Spleen (tissue), 7 donors: ENCODE measurements at regions not wholly inside any gene's neighbourhood (a gene's known extent, or its start where the extent isn't known, plus 50 kb on each side); places are given as distances from the start of the nearest gene placed in this dataset.

Experiments
- CTCF ChIP-seq, 11 experiments: fragments of 200-600 bp in 7 of 11; fragments of 450-650 bp in 4 of 11; sonication (generic) in 4 of 11; IDR thresholded peaks in 8 of 11; conservative IDR thresholded peaks in 3 of 11; 1 replicate in 7 of 11; 2 replicates in 4 of 11; pipeline versions ENCODE4 v1.4.0 to v1.8.0; 2016 to 2021; ENCODE audit warnings: antibody characterized with exemption in 11 of 11, inconsistent platforms in 4 of 11, mild to moderate bottlenecking in 1 of 11
- POLR2A ChIP-seq, 3 donors: fragments of 450-650 bp; IDR thresholded peaks; one replicate each; pipeline ENCODE4 v1.5.1; 2017; ENCODE audit warnings: antibody characterized with exemption in 3 of 3, mild to moderate bottlenecking in 1 of 3
- POLR2AphosphoS5 ChIP-seq, 3 donors: sonication (generic); formaldehyde crosslinking; IDR thresholded peaks; one replicate each; pipeline ENCODE4 v1.5.1; 2017; ENCODE audit warnings: antibody characterized with exemption in 3 of 3
- donor health status: DM: no; HTN: no; CAD: no; lungs with moderate emphysema.
- donor health status: DM: no; HTN: no; CAD: no.
- donor health status: DM: no; HTN: no; CAD: no.

DNA sequence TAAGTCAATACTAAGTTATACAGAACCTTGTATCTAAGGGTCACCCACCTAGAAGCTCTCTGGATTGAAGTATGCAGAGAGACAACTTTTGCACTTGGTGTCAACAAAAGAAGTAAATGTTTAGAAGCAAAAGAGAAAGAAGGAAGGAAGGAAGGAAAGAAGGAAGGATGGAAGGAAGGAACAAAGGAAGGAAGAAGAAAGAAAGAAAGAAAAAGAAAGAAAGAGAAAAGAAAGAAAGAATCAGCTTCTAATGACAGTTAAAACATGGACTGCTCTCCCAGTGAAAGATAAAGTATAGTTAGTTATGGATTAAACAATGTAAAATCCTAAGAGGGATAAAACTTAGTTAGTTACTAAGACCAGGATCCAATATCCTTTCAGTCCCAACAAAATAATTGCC lies 613.8 kb upstream of the NR2F2 start:
- no peak for TF ChIP-seq CTCF (IDR thresholded peaks at IDR 0.05 in 8 of 11, conservative IDR thresholded peaks at IDR 0.05 in 3 of 11)
- TF ChIP-seq POLR2A (IDR thresholded peaks at IDR 0.05), result no peak
- no peak for TF ChIP-seq POLR2AphosphoS5 (IDR thresholded peaks at IDR 0.05)
